ENCODE measurements at regions not wholly inside any gene's neighbourhood (a gene's known extent, or its start where the extent isn't known, plus 50 kb on each side); places are given as distances from the start of the nearest gene placed in this dataset.

DNA sequence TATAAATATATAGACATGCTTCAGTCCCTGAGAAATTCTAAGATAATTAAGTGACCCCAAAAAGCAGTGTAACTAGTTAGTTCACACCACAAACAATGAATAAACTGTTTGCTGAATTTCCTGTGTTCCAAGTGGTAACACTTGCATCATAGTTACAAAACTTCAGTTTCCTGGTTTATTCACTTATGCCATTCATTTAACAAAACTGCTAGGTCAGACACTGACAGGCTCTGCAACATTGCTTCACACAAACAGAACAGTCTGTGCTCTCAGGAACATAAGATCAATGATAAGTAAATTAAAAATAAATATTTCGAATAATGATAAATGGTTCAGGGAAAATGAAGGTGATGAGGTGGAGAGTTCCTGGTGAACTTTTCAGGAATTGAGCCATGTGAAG is 133.3 kb upstream of the NAMPT start:
- DNase-seq: no peak

DNA sequence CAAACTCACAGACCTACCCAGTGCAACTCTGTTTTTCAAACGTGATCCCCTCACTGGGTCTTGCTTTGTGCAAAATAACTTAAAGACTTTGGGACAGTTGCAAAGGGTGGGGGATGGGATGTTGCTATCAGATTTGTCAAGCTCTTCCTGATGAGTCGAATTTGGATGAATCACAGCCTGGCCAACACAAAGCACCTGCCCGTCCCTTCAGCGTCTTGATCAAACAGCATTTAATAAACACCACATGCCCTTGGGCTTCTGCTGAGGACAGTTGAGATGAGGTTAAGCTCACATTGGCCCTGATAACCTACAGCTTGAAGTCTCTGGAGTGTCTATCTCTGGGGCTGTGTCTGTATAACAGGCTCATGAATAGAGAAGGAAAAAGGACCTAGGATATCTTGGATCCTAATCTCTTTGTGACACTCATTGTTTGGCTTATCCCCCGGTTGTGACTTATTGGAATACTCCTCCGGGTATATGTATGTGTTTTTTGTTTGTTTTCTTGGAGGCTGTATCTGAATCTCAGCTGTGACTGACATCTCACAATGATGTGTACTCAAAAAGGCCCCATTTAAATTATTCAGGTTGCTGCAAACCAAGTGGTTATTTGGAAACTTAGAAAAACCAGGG is 132.6 kb upstream of the NAMPT start:
- no peak for DNase-seq

DNA sequence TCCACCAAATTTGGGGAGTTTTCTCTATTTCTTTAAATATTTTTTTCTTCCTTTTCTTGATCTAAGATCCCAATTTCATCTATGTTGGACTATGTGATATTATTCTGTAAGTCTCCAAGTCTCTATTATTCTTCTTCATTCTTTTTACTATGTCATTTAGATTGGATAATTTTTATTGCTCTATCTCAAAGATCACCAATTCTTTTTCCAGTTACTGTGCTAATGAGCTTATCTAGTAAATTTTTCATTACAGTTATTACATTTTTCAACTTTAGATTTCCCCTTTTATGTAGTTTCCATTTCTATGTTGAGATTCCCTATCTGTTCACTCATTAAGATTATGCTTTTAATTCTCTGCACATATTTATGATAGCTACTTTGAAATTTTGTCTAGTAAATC is 131.6 kb upstream of the NAMPT start:
- no peak for DNase-seq

DNA sequence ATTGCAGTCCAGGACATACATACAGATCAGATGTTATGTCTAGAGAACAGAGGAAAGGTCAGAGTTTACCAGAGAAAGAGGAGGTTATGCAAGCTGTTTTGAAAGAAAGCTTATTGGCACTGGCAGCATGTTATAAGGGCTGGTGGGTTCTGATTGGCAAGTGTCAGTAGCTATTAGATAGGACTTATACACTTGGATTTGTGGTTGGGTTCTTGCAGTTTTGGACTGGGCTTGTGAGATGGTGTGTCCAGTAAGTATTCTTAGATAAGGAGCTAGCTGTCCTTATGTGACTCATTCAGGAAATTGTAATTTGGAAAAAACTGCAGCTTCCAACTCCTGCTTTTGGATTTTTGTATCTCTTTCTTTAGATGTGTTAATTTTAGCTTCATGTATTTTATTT is 130.7 kb upstream of the NAMPT start:
- no peak for DNase-seq

DNA sequence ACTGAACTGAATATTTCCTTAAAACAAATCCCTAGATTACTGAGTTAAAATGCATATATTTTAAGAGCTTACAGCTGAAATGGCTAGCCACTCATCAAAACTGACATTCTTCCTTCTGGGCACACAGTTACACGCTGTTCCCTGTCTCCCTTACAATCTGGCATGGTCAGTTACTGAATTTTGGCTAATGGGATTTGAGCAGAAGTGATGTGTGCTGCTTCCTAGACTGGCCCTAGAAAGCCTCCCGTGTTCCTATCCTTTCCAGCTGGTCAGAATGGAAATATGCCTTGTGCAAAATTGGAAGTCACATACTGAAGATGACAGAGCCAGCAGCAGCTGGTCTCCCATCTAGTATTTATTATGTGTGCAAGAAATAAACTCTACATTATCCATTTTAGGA is 128.7 kb upstream of the NAMPT start:
- no peak for DNase-seq

DNA sequence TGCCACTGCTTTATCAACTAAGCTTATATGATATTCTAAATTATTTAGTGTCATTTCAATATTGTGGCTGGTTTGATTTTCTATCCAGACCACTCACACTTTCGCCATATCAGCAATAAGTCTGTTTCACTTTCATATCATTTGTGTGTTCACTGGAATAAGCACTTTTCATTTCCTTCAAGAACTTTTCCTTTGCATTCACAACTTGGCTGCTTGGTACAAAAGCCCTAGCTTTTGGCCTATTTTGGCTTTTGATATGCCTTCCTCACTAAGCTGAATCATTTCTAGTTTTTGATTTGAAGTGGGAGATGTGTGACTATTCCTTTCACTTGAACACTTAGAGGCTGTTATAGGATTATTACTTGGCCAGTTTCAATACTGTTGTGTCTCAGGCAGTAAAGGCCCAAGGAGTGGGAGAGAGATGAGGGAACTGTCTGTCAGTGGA is 120.9 kb upstream of the NAMPT start:
- DNase-seq: no peak

DNA sequence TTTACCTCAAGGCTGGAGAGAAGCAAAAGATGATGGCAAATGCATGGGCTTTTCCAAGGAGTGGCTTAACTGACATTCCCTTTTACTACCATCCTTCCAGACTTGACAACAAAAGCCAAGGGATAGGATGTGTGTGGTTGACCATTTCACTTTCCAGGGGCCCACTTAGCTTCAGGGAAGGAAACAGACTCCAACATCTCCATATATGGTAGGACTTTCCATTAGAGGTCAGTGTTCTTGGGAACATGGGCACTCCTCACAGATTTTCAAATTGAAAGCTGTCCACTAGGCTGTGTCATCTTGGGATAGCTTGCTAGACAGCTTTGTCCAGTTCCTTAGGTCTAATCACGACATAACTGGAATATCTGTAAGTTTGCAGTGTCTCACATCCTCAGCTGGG is 118.1 kb upstream of the NAMPT start:
- DNase-seq: no peak

DNA sequence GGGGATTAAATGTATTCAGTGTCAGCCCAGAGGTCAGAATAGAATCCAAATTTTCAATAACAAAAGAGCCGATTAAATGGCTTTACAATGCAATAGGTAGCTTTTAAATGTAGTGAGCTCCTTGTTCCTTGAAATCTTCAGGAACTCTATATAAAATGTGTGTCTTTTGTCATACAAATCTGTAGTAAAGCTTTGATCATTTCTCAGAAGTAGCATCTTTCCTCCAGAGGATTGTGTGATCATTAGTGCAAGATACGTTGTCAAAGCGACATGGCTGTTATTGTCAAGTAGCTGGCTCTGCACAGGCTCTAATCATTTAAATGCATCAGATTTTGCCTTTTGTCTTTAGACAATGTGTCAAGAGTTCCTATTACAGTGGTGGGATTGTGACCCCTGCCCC is 116.1 kb upstream of the NAMPT start:
- no peak for DNase-seq

DNA sequence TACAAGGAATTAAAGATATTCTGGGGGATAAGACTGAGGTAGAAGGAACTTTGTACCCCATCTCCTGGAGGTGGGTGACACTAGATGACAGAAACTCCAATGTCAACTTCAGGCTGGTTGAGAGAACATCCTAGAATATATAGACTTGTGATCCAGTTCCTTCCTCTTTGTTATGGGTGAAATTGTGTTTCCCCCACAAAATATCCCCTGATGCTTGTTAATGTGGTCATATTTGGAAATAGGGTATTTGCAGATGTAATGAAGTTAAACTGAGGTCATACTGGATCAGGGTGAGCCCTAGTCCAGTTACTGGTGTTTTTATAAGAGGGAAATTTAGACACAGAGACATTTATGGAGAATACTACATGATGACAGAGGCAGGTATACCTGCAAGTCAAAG is 114.0 kb upstream of the NAMPT start:
- no peak for DNase-seq

DNA sequence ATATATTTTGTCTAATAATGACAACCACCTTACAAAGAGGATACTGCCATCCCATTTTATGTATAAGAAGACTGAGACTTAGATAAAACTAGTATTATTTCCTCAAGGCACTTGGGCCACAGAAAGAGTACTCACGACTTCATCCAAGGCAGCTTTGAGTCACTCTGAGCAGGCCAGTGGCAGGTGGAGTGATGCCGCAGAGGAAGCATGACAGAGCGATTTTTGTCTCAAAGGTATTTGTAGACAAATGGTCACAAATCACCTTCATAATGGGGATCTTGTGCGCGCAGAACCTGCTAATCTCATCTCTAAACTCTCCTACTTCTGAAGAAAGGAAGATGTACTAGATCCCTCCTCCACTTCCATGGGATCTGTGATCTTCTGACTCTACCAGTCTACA is 113.2 kb upstream of the NAMPT start:
- no peak for DNase-seq

DNA sequence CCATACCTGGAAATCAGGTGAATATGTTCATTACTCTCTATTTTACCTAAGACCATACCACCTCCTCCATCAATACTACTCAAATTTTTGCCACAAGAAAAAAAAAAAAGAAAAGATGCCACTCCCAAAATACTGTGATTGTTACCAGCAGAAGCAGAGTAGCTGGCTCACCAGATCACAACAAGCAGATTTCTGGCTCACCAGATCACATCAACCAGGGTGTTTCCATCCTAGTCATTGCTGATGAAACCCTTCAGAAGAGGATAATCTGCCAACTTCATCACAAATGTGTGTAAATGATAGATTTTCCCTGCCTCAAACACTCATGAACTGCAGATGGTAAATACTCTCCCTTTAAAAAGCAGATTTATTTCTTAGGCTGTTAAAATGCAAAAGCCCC is 109.7 kb upstream of the NAMPT start:
- no peak for DNase-seq

DNA sequence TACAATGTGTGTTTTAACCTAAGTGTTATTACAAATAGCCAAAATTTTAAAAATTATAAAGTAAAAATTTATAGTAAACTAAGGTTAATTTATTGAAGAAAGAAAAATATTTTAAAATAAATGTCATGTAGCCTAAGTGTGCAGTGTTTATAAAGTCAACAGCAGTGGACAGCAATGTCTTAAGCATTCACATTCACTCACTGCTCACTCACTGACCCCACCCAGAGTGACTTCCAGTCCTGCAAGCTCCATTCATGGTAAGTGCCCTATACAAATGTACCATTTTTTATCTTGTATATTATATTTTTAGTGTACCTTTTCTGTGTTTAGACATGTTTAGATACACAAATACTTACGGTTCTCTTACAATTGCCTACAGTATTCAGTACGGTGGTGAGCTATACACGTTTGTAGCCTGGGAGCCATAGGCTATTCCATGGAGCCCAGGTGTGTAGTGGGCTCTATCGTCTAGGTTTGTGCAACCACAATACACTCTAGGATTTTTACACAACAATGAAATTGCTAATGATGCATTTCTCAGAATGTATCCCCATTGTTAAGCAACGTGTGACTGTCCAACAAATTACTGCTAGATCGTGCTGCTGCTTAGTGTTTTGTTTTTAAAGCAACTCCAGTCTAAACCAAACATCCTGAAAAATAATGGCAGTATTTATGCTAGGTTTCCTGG is 108.9 kb upstream of the NAMPT start:
- no peak for DNase-seq

DNA sequence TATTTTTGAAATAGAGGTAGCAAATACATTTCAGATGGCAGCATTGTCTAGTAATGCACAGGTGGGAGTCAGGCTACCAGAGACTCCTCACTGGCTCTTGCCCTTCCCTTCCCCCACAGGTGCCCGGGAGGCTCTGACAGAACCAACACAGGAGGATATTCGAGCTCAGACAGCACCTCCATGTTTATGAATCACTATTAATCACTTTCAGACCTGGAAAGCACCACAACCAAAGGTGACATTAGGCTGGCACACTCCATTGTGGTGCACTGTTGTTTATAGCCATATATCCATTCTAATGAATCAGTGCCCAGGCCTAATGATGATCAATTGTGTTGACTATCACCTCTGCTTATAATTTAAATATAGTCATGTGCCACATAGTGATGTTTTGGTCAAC is 107.8 kb upstream of the NAMPT start:
- DNase-seq: no peak

DNA sequence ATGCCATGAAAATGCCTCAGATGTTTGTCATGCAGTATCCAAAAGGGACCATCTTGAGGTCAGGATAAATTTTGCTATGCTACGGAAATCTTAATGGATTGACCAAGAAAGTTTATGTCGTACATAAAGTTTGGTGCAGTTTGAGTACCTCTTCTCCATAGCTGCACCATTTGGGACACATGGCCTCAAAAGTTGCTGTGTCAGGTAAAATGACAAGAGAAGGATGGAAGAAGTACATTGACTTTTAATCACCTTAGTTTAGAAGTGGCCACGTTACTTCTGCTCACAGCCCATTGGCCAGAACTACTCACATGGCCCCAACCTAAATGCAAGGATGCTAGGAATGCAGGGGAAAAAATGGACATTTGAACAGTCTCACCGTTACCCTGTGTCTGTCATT is 107.4 kb upstream of the NAMPT start:
- DNase-seq: no peak

DNA sequence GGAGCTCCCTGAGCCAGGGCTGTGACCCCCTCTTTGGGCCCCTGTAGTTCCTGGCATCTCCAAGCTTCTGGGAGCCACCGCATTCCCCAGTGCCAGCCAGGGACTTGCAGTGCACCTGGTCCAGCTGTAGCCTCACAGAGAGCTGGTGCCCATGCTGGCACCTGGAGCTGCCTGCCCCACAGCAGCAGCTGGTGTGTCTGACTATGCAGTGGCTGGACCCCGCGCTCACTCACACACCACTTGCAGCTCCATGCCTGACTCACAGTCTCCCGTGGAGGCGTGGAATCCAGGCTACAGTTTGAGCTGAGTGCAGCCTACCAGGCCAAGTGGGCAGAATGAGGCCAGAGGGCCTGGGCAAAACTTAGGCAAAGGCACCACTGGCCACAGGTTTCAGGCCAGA is 102.2 kb upstream of the NAMPT start:
- DNase-seq: no peak

DNA sequence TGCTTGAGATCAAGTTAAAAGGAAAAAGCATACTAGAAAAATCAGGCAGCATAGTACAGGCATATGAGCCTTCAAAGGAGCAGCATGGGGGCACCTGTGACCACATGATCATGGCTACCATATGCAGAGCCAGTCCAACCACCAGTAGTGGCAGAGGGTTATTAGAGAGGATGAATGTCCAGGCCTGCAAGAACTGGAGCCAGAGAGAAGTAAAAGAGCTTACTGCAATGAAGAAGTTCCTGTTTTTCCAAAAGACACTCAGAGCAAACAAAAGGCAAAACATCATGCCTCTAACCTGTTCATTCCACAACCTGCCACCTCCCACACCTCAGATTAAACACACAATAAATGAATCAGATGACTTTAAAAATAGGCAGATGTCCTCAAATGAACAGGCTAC is 99.6 kb upstream of the NAMPT start:
- no peak for DNase-seq

DNA sequence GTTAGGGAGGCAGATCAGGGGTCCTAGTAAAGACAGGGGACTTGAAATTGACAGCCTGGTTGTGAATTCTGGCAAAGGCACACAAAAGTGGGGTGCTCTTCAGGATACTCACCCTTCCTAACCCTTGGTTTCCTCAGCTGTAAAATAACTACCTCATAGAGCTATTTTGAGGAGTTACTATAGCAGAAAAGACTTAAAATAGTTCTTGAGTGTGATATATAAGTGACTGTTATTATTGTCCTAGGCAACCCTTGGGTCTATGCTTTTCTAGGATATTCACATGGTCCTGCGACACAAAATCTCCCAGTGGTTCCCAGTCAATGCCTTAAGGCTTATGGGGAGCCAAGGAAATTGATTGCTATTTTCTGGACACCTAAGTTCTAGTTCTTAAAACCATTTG is 98.1 kb upstream of the NAMPT start:
- DNase-seq: no peak

DNA sequence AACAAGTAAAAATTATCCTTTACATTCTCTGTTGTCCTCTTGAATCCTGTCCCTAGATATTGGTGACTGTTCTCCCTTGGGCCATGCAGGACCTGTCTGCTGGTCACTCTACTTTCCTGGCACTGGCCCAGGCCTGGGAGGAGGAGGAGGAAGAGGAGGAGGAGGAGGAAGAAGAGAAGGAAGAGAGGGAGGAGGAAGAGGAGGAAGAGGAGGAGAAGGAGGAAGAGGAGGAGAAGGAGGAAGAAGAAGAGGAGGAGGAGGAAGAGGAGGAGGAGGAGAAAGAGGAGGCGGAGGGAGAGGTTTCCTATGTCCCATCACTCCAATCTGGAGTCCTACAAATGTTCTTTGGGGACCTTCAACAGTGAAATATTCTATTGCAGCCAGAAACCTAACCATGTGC is 97.3 kb upstream of the NAMPT start:
- no peak for DNase-seq

DNA sequence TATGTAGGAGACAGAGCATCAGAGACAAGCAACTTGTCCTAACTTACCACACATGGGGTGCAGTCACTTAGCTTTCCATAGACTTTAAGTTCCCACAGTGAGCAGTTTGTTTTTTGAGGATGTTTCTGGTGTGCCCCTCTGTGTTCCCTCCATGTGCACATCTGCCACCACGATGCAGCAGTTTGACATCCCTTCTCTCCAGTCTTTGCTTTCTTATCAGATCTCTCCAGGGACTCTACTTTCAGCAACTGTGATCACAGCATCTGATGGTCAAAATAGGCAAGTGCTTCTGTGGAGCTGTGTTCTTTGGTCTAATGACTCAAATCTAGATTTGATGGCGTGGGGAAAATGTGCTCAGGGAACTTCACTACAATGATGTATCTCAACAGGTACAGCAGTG is 96.5 kb upstream of the NAMPT start:
- DNase-seq: no peak

DNA sequence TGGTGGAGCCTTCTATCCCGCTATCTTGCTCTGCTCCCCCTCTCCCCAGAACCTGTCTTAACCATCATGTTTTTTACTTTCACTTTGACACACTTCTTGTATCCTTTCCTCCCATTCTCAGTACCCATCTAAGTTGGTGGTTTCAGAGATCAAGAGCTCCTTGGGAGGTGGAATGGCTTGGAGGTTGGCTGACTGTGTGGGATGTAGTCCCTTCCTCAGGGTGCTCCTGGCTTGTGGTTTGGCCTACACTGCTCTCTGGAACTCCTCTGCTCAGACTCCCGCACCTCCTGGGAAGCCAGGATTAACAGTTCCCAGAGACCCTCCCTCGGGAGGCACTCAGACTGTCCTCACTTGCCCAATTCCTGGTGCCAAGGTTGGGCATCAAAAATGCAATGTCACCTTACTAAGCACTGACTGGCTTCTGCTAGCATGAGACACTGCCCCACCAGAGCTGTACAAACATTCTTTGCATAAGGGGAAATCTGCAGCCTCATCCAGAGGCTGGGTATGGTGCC is 93.1 kb upstream of the NAMPT start:
- DNase-seq: no peak

DNA sequence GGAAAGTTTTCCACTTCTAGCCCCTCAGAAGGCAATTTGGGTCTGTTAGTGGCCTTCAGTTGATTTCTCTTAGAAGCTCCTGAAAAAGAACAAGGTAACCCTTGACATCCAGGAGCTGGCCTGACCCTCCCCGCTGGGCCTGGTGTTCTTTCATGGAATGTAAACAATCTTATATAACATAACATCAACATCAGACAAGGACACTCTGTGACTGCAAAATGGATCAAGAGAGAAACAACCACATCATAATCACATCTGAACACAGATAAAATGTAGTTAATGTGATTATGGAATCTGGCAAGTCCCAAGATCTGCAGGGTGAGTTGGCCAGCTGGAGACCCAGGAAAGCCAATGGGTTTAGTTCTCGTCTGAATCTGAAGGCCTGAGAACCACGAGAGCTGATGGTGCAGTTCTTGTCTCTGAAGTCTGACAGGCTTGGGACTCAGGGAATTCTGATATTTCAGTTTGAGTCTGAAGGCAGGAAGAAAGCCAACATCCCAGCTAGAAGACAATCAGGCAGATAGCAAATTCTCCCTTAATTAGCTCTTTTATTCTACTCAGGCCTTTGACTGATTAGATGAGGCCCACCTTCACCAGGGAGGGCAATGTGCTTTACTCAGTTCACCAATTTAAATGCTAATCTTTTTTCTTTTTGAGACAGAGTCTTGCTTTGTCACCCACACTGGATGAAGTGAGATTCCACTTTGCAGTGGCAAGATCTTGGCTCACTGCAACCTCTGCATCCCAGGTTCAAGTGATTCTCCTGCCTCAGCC is 91.4 kb upstream of the NAMPT start:
- no peak for DNase-seq

DNA sequence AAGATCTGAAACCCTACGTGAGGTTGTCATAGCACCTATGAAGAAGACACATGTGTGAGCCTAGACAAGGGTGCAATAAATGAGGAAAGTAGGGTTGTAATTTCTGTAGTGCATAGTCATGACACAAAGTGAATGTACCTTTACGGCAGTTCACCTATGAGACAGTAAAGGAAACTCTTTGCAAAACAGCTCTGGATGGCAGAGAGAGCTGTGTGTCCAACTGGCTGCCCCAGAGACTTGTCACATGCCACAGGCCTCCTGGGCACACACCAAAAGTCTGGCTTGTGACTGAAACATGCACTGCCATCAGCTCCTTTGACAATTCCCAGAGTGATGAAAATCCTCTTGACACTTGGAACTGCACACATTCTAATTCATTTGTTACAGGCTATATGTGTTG is 90.7 kb upstream of the NAMPT start:
- no peak for DNase-seq

DNA sequence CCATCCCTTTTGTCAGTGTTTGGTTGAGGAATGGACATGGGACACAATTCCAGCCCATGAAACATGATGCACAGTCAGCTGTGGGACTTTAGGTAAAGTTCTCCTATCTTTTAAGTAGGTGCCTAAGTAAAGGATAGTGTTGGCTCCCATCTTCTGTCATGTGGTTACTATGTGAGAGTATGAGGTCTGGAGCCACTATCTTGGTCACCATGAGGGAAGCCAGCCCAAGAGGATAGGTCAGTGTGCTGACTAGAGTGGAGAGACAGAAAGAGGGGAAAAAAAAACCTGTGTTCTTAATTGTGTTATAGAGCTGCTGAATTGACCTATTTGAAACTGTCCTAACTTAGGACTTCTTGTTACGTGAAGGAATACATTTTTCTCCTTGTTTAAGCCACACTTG is 89.7 kb upstream of the NAMPT start:
- DNase-seq: no peak

Measured in activated T-cell treated with anti-CD3 and anti-CD28 coated beads, Interleukin-2, amount 50 U/mL, for 48 hours (primary cell).